ENCODE measurements at regions not wholly inside any gene's neighbourhood (a gene's known extent, or its start where the extent isn't known, plus 50 kb on each side); places are given as distances from the start of the nearest gene placed in this dataset.
A peak's percentile ranks its signal among the peaks of the same experiment; 100 is the strongest.

DNA sequence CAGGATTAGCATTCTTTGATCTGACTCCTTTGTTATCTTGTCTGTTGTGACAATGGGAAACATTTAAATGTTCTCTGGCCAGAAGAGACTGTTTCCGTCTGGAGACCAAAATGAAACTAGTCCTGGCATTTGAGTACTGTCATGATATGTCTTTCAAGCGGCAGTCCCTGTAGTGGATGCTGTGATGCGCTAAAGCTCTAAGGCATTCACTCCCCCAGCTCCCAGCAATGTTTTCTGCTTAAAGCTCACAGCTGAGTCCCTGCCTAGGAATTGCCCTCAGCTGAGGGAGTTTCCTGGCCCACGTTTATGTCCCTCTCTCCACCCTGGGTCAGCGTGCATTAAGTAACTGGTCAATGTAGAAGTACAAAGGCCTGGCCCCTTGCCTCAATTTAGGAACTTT, 109.4 kb downstream of the UCHL5 start:
- TF ChIP-seq, protein P1, sequence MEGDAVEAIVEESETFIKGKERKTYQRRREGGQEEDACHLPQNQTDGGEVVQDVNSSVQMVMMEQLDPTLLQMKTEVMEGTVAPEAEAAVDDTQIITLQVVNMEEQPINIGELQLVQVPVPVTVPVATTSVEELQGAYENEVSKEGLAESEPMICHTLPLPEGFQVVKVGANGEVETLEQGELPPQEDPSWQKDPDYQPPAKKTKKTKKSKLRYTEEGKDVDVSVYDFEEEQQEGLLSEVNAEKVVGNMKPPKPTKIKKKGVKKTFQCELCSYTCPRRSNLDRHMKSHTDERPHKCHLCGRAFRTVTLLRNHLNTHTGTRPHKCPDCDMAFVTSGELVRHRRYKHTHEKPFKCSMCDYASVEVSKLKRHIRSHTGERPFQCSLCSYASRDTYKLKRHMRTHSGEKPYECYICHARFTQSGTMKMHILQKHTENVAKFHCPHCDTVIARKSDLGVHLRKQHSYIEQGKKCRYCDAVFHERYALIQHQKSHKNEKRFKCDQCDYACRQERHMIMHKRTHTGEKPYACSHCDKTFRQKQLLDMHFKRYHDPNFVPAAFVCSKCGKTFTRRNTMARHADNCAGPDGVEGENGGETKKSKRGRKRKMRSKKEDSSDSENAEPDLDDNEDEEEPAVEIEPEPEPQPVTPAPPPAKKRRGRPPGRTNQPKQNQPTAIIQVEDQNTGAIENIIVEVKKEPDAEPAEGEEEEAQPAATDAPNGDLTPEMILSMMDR (IDR thresholded peaks at IDR 0.05; ENCODE audit: control insufficient read depth, insufficient read depth, low read depth, low read length, missing control alignments), result no peak
- H3K4me3 ChIP-seq (ENCODE audit: control insufficient read depth, low read depth, low read length), result no peak overlapping the region
- no peak for DNase-seq (ENCODE audit: low read depth)

DNA sequence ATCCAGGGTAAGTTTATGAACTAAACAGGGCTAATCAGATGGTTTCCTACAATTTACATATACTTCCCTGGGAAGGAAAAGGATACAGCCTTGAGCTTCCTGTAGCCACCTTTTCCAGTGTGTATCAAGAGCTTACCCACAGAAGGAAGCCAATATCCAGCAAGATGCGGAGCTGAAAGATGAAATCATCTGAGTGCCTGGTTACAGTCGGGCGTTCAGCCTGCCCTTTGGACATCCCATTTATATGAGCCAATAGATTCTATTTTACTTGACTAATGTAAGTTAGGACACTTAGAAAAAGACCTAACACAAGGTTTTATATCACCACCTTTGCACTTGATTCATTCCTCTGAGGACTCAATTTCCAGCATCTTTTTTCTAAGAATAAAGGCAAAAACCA, 108.2 kb downstream of the UCHL5 start:
- TF ChIP-seq, protein P1 (IDR thresholded peaks at IDR 0.05; ENCODE audit: control insufficient read depth, insufficient read depth, low read depth, low read length, missing control alignments), result no peak
- H3K4me3 ChIP-seq (ENCODE audit: control insufficient read depth, low read depth, low read length), result no peak overlapping the region
- DNase-seq (ENCODE audit: low read depth), result no peak

DNA sequence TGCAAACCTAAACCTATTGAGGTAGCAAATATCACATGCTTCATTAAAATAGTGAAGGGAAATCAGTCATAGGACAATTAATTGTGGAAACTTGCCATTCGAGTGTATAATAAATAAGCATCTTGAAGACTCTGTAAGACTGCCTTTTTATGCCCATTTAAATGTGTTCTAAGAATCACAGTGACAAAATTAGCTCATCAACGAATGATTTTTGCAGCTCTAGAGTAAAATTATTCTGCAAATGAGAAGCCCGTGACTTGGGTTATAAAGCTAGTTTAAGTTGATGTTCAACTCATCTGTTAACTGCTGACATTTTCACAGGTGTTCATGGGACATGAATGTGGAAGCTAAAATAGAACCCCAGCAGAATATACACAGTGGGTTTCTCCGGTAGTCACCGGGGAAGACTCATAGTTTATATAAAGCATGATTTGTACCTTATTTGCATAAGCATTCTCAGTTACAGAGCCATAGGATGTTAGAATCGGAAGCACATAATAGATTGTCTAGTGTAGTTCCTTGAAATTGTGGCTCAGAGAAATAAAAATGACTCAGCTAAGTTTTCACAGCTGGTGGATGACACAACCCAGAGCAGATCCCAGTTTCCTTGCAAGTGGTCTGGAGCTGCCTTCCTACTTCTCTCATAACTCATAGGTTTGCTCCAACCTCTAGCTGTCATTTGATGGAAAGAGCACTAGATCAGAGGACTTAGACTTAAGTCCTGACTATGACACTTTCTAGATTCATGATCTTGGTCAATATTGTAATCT, 107.3 kb downstream of the UCHL5 start:
- peak; percentile 55 for DNase-seq (ENCODE audit: low read depth)
- TF ChIP-seq, protein P1 (IDR thresholded peaks at IDR 0.05; ENCODE audit: control insufficient read depth, insufficient read depth, low read depth, low read length, missing control alignments), result no peak
- H3K4me3 ChIP-seq (ENCODE audit: control insufficient read depth, low read depth, low read length), result no peak overlapping the region

DNA sequence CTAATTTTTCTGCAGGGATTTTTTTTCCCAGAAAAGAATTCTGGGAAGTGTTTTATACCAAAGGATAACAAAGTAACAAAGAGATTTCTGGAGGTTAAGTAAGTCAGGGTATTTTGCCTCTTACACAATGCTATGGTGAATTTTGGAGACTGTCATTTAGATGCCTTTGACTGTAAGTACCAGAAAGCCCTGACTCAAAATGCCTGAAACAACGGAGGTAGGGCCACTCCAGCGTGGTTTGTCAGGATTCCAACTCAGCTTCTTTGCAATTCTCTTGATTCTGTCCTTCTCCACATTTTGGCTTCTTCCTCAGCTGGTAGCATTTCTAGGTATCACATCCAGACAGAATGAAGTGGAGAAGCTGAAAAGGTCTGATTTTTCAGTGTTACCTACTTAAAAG, 106.5 kb downstream of the UCHL5 start:
- DNase-seq (ENCODE audit: low read depth), result no peak
- TF ChIP-seq, protein P1 (IDR thresholded peaks at IDR 0.05; ENCODE audit: control insufficient read depth, insufficient read depth, low read depth, low read length, missing control alignments), result no peak
- H3K4me3 ChIP-seq (ENCODE audit: control insufficient read depth, low read depth, low read length), result no peak overlapping the region

DNA sequence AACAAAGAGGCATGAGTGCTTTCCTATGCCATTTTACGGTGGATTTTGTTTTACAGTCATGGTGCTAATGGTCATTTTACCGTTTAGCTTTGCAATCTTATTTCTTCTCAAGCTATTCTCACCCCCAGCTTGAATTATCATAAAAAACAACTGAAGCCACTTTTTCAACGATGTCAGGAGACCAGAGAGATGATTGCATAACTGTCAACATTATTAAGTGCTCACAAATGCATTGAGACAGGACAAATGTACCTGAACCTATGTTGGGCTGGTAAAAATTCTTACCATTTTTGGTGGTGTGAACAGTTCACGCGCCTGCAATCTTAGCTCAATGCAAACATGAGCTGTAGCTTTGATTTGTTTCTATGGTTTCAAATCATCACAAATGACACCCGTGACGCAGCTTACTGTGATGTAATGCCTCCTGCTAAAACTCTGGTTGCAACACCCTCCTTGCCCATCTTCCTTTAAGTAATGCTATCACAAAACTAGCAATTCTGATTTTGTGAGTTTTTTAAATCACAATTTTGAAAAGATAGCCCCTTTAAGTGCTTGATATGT, 104.4 kb downstream of the UCHL5 start:
- no peak overlapping the region for H3K4me3 ChIP-seq (ENCODE audit: control insufficient read depth, low read depth, low read length)
- DNase-seq (ENCODE audit: low read depth), result no peak
- TF ChIP-seq, protein P1 (IDR thresholded peaks at IDR 0.05; ENCODE audit: control insufficient read depth, insufficient read depth, low read depth, low read length, missing control alignments), result no peak

DNA sequence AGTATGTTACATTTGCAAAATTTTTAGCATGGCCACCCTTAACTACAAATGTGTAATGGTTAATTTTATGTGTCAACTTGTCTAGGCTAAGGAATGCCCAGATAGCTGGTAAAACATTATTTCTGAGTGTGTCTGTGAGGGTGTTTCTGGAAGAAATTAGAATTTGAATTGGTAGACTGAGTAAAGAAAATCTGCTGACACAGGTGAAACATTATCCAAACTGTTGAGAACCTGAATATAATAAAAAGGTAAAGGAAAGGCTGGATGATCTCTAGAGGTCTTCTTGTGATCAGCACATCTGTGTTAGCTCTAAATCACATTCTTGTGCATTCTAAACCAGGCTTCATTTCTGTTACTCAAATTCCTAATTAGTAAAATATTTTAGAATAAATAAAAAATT, 100.8 kb downstream of the UCHL5 start:
- H3K4me3 ChIP-seq (ENCODE audit: control insufficient read depth, low read depth, low read length), result no peak overlapping the region
- DNase-seq (ENCODE audit: low read depth), result no peak
- TF ChIP-seq, protein P1 (IDR thresholded peaks at IDR 0.05; ENCODE audit: control insufficient read depth, insufficient read depth, low read depth, low read length, missing control alignments), result no peak

Measured in AG09309 (cell line).